ENCODE measurements at regions not wholly inside any gene's neighbourhood (a gene's known extent, or its start where the extent isn't known, plus 50 kb on each side); places are given as distances from the start of the nearest gene placed in this dataset.
"Not testable (repeated sequence)": the region's sequence is repeated elsewhere in the genome, so short reads cannot be mapped to it uniquely, and the experiment has no call there.

DNA sequence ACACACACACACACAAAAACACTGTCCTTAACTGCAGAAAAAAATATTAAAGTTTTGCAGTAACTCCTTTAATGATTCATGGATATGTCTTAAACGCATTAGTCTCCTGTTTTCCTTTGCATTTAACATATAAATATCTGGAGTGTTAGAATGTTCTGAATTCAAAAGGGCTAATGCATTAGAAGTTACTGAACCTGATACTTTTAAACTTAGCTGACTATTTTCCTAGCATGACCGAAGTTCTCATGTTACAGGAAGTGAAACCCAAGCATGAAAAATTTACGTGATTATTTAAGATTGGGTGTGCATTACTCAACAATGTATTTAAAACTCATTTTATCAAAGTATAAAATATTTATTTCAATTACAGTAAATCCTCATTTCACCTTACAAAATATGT is 791.2 kb downstream of the FLRT2 start:
- H3K4me1 Mint-ChIP-seq (ENCODE audit: unreplicated experiment) = no peaks in the 10 kb centered on the region
- TF ChIP-seq, protein P1, sequence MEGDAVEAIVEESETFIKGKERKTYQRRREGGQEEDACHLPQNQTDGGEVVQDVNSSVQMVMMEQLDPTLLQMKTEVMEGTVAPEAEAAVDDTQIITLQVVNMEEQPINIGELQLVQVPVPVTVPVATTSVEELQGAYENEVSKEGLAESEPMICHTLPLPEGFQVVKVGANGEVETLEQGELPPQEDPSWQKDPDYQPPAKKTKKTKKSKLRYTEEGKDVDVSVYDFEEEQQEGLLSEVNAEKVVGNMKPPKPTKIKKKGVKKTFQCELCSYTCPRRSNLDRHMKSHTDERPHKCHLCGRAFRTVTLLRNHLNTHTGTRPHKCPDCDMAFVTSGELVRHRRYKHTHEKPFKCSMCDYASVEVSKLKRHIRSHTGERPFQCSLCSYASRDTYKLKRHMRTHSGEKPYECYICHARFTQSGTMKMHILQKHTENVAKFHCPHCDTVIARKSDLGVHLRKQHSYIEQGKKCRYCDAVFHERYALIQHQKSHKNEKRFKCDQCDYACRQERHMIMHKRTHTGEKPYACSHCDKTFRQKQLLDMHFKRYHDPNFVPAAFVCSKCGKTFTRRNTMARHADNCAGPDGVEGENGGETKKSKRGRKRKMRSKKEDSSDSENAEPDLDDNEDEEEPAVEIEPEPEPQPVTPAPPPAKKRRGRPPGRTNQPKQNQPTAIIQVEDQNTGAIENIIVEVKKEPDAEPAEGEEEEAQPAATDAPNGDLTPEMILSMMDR (IDR thresholded peaks at IDR 0.05; ENCODE audit: unreplicated experiment) = no peak
- no peaks in the 10 kb centered on the region for H3K9me3 Mint-ChIP-seq (ENCODE audit: unreplicated experiment)
- H3K27me3 Mint-ChIP-seq (ENCODE audit: unreplicated experiment) = no peaks in the 10 kb centered on the region
- DNase-seq (ENCODE audit: low spot score) = no peak
- H3K27ac Mint-ChIP-seq (ENCODE audit: unreplicated experiment) = no peak overlapping the region
- no peaks in the 10 kb centered on the region for H3K36me3 Mint-ChIP-seq (ENCODE audit: low read depth, unreplicated experiment)
- no peak overlapping the region for H3K4me3 Mint-ChIP-seq (ENCODE audit: unreplicated experiment)

DNA sequence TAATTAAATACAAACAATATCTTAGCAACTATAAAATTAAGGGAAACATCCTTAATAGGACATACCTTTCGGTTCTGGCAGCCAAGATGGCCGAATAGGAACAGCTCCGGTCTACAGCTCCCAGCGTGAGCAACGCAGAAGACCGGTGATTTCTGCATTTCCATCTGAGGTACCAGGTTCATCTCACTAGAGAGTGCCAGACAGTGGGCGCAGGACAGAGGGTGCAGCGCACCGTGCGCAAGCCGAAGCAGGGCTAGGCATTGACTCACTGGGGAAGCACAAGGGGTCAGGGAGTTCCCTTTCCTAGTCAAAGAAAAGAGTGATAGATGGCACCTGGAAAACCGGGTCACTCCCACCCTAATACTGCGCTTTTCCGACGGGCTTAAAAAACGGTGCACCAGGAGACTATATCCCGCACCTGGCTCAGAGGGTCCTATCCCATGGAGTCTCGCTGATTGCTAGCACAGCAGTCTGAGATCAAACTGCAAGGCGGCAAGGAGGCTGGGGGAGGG is 782.3 kb downstream of the FLRT2 start:
- not testable (repeated sequence) for DNase-seq (ENCODE audit: low spot score); H3K27ac Mint-ChIP-seq (ENCODE audit: unreplicated experiment); H3K4me1 Mint-ChIP-seq (ENCODE audit: unreplicated experiment); H3K36me3 Mint-ChIP-seq (ENCODE audit: low read depth, unreplicated experiment); H3K4me3 Mint-ChIP-seq (ENCODE audit: unreplicated experiment); H3K9me3 Mint-ChIP-seq (ENCODE audit: unreplicated experiment); H3K27me3 Mint-ChIP-seq (ENCODE audit: unreplicated experiment)

DNA sequence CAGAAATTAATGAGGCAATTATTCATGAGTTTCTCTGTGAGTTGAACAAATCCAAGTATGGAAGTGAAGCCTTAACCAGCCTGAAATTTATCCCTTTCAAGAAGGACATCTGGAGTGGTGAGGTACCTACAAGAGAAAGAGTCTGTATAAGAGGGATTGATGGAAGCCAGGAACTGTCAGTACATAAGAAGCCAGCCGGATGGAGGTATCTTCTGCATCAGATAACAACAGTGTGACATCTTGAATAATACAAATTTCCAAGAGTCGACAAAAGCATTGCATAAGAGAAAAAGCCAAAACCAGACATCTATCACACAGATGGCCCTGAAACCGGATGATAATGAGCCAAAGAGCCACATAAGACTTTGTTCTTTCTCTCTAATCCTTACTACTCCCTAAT is 781.2 kb downstream of the FLRT2 start:
- Mint-ChIP-seq H3K4me1 (ENCODE audit: unreplicated experiment) (no peaks in the 10 kb centered on the region), H3K36me3 (ENCODE audit: low read depth, unreplicated experiment) (no peaks in the 10 kb centered on the region), H3K4me3 (ENCODE audit: unreplicated experiment) (no peak overlapping the region), H3K27ac (ENCODE audit: unreplicated experiment) (no peak overlapping the region), H3K9me3 (ENCODE audit: unreplicated experiment) (no peaks in the 10 kb centered on the region), H3K27me3 (ENCODE audit: unreplicated experiment) (no peaks in the 10 kb centered on the region)
- no peak for DNase-seq (ENCODE audit: low spot score)
- TF ChIP-seq, protein P1 (IDR thresholded peaks at IDR 0.05; ENCODE audit: unreplicated experiment) = no peak

DNA sequence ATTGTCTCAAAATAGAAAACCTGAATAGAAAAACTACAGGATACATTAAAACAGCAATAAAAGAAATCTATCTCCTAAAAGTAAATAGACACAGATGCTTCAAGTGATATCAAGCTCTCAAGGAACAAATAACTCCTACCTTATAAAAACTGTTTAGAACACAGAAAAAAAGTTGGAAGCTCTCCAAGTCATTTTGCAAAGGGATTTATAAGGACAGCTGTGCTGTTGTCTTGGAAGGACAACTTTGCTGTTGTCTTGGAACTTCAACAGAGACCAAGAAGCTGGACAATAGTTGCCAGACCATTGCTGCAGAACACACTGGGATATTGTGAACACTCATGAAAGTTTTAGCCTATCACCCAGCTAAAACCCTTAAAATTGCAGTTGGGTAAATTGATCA is 780.7 kb downstream of the FLRT2 start:
- Mint-ChIP-seq H3K36me3 (ENCODE audit: low read depth, unreplicated experiment) (no peaks in the 10 kb centered on the region), H3K9me3 (ENCODE audit: unreplicated experiment) (no peaks in the 10 kb centered on the region), H3K27me3 (ENCODE audit: unreplicated experiment) (no peaks in the 10 kb centered on the region), H3K4me1 (ENCODE audit: unreplicated experiment) (no peaks in the 10 kb centered on the region), H3K27ac (ENCODE audit: unreplicated experiment) (no peak overlapping the region), H3K4me3 (ENCODE audit: unreplicated experiment) (no peak overlapping the region)
- DNase-seq (ENCODE audit: low spot score) = no peak
- TF ChIP-seq, protein P1 (IDR thresholded peaks at IDR 0.05; ENCODE audit: unreplicated experiment) = no peak

DNA sequence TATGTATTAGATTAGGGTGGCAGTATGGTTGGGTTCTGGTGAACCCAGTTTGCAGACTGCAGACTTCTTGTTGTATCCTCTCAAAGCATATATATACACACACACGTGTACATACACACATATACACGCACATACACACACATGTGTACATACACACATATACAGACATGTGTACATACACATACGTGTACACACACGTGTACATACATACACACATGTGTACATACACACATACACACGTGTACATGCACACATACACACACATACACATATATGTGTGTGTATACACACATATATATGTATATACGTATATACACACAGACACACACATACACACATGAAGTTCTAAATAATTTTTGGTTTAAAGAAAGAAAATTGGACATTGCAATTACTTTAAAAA is 780.2 kb downstream of the FLRT2 start:
- Mint-ChIP-seq H3K4me1 (ENCODE audit: unreplicated experiment) (no peaks in the 10 kb centered on the region), H3K4me3 (ENCODE audit: unreplicated experiment) (no peak overlapping the region), H3K36me3 (ENCODE audit: low read depth, unreplicated experiment) (no peaks in the 10 kb centered on the region), H3K9me3 (ENCODE audit: unreplicated experiment) (no peaks in the 10 kb centered on the region), H3K27me3 (ENCODE audit: unreplicated experiment) (no peaks in the 10 kb centered on the region), H3K27ac (ENCODE audit: unreplicated experiment) (no peak overlapping the region)
- TF ChIP-seq, protein P1 (IDR thresholded peaks at IDR 0.05; ENCODE audit: unreplicated experiment) = no peak
- DNase-seq (ENCODE audit: low spot score) = no peak

DNA sequence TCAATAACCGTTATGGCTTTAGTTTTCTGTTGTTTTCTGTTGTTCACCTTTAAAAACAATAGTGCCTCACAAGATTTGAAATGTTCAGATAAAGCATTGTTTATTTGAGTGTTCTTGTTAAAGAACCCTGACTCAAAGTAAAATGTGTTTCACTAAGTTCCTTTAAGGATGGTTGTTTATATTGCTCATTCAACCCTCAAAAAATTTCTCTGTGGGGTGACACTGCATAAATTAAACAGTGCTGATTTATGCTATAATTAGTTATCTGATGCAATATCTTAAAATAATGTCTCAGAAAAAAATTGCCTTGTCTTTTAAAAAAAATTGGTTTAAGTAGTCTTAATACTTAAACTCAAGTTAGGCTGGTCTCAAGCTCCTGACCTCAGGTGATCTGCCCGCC is 775.1 kb downstream of the FLRT2 start:
- TF ChIP-seq, protein P1 (IDR thresholded peaks at IDR 0.05; ENCODE audit: unreplicated experiment) = no peak
- Mint-ChIP-seq H3K27me3 (ENCODE audit: unreplicated experiment) (no peaks in the 10 kb centered on the region), H3K36me3 (ENCODE audit: low read depth, unreplicated experiment) (no peaks in the 10 kb centered on the region), H3K4me3 (ENCODE audit: unreplicated experiment) (no peak overlapping the region), H3K27ac (ENCODE audit: unreplicated experiment) (no peak overlapping the region), H3K9me3 (ENCODE audit: unreplicated experiment) (no peaks in the 10 kb centered on the region), H3K4me1 (ENCODE audit: unreplicated experiment) (no peaks in the 10 kb centered on the region)
- DNase-seq (ENCODE audit: low spot score) = no peak
